ENCODE measurements at regions not wholly inside any gene's neighbourhood (a gene's known extent, or its start where the extent isn't known, plus 50 kb on each side); places are given as distances from the start of the nearest gene placed in this dataset.

DNA sequence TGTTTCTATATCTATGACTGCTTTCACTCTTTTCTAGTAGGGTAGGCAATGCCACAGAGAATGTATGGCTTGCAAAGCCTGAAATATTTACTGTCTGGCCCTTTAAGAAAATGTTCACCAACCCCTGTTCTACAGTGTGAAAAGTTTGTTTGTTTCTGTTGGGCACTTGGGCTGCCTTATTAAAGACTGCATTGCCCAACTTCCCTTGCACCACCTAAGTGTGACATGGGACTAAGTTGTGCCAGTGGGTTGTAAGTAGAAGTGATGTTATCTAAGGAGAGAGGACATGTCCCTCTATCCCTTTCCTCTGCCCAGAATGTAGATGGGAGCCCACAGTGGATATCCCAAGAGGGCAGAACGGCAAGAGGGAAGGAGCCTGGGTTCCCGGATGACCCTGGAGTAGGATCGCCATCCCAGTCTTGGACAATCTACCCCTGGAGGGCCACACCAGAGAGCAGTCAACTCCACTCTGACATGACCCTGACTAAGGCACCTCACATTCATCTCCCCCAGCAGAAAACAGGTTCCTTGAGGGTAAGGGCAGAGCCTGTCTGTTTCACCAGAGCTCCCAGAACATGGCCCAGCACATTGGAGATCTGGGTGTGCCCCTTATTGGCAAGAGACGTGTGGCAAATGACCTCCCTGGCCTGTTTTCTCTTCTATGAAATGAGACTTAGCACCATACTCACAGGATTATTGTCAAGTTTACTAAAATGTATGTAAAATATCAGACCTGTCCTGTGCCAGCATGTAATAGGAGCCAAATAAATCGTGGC lies 138.8 kb downstream of the SMAD6 start:
- Mint-ChIP-seq H3K27ac (ENCODE audit: unreplicated experiment) (peak overlapping the region; percentile 91), H3K4me3 (ENCODE audit: unreplicated experiment) (no peak overlapping the region), H3K36me3 (ENCODE audit: unreplicated experiment) (no peaks in the 10 kb centered on the region), H3K27me3 (ENCODE audit: unreplicated experiment) (no peaks in the 10 kb centered on the region), H3K4me1 (ENCODE audit: unreplicated experiment) (peaks cover 49% of the 10 kb centered on the region), H3K9me3 (ENCODE audit: unreplicated experiment) (no peaks in the 10 kb centered on the region)
- DNase-seq (ENCODE audit: extremely low spot score, unreplicated experiment), result no peak
- TF ChIP-seq, protein P1, sequence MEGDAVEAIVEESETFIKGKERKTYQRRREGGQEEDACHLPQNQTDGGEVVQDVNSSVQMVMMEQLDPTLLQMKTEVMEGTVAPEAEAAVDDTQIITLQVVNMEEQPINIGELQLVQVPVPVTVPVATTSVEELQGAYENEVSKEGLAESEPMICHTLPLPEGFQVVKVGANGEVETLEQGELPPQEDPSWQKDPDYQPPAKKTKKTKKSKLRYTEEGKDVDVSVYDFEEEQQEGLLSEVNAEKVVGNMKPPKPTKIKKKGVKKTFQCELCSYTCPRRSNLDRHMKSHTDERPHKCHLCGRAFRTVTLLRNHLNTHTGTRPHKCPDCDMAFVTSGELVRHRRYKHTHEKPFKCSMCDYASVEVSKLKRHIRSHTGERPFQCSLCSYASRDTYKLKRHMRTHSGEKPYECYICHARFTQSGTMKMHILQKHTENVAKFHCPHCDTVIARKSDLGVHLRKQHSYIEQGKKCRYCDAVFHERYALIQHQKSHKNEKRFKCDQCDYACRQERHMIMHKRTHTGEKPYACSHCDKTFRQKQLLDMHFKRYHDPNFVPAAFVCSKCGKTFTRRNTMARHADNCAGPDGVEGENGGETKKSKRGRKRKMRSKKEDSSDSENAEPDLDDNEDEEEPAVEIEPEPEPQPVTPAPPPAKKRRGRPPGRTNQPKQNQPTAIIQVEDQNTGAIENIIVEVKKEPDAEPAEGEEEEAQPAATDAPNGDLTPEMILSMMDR (IDR thresholded peaks at IDR 0.05), result no peak

DNA sequence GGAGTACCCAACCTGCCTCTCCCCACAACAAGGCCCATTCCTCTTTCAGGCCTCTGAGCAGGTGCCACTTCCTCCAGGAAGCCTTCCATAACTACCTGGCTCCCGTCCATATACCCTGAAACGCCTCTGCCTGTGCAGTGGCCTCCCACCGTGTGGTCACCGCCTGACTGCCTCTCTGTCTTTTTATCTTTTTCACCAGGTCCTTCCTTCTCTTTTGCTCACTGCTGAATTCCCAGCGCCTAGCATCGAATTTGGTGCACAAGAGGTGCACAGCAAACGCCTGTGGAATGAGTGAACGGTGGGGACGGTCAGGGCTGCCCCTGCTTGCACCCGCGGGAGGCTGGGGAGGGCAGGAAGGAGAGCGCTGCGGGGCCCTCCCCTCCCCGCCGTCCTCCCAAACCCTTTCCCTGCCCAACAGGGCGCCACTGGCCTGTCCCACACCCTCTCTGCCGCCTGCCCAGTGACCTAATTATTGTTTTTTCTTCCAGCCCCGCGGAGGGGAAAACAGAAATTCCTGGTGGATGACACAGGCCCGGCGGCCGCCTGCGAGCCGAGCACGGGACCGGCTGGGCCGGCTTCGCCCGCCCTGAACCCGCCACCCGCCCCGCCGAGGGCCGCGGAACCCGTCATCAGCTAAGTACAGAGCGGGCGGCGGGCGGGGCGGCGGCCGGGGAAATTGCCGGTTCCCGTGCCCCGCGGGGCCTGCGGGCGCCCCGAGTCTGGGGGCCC lies 140.1 kb downstream of the SMAD6 start:
- TF ChIP-seq, protein P1 (IDR thresholded peaks at IDR 0.05), result no peak
- Mint-ChIP-seq H3K36me3 (ENCODE audit: unreplicated experiment) (no peaks in the 10 kb centered on the region), H3K27ac (ENCODE audit: unreplicated experiment) (peak overlapping the region; percentile 91), H3K4me1 (ENCODE audit: unreplicated experiment) (peaks cover 49% of the 10 kb centered on the region), H3K9me3 (ENCODE audit: unreplicated experiment) (no peaks in the 10 kb centered on the region), H3K27me3 (ENCODE audit: unreplicated experiment) (no peaks in the 10 kb centered on the region), H3K4me3 (ENCODE audit: unreplicated experiment) (peak overlapping the region; percentile 58)
- DNase-seq (ENCODE audit: extremely low spot score, unreplicated experiment), result peak; percentile 98

DNA sequence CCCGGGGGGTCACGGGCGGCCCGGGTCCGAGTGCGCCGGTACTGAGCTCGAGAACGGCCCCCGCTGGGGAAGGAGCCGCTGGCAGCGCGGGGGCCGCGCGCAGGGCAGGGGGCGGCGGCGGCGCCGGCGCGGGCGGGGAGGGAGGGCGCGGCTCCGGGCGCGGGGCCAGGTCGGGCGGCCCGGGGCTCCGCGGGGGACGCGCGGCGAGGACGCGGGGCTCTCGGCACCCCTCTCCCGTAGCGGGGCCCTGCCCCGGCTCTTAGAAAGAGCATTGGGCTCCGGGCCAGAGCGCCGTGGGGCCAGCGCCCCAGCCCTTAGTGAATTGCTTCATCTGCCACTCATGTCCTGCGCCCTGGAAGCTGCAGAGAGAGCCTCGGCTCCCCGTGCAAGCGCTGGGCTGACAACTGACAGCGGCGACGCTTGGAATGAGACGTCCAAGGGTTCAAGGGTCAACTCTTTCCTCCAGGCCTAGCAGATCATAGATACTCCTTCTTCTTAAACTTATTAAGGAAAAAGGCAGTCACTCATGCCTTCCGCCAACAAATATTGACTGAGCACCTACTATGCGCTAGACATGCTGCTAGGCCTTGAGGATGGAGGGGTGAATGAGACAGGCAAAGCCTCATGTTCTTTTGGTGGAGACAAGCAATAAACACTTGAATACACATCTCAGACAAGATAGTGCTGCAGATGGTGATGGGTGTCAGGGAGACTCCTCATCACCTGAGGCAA lies 140.8 kb downstream of the SMAD6 start:
- peaks cover 49% of the 10 kb centered on the region for H3K4me1 Mint-ChIP-seq (ENCODE audit: unreplicated experiment)
- no peaks in the 10 kb centered on the region for H3K27me3 Mint-ChIP-seq (ENCODE audit: unreplicated experiment)
- peak; percentile 93 for DNase-seq (ENCODE audit: extremely low spot score, unreplicated experiment)
- H3K9me3 Mint-ChIP-seq (ENCODE audit: unreplicated experiment), result no peaks in the 10 kb centered on the region
- no peaks in the 10 kb centered on the region for H3K36me3 Mint-ChIP-seq (ENCODE audit: unreplicated experiment)
- peak overlapping the region; percentile 66 for H3K4me3 Mint-ChIP-seq (ENCODE audit: unreplicated experiment)
- H3K27ac Mint-ChIP-seq (ENCODE audit: unreplicated experiment), result peak overlapping the region; percentile 94
- TF ChIP-seq, protein P1 (IDR thresholded peaks at IDR 0.05), result no peak

DNA sequence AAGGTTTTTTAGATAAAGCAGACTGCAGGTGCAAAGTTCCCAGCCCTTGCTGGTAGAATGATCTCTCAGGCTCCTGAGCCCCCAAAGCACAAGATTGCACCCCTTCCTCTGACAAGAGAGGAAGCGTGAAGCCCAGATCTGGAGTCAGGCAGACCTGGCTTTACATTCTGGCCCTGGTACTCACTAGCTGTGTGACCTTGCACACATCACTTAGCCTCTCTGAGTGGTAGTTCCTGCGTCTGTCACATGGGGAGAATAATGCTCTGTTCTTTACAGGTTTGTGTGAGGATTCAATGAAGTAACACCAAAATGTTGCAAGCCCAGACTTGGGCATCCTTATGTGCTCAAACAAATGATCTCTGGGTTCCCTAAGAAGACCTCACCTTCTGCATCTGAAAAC lies 141.5 kb downstream of the SMAD6 start:
- Mint-ChIP-seq H3K9me3 (ENCODE audit: unreplicated experiment) (no peaks in the 10 kb centered on the region), H3K36me3 (ENCODE audit: unreplicated experiment) (no peaks in the 10 kb centered on the region), H3K27me3 (ENCODE audit: unreplicated experiment) (no peaks in the 10 kb centered on the region), H3K27ac (ENCODE audit: unreplicated experiment) (peak overlapping the region; percentile 94), H3K4me1 (ENCODE audit: unreplicated experiment) (peaks cover 51% of the 10 kb centered on the region), H3K4me3 (ENCODE audit: unreplicated experiment) (no peak overlapping the region)
- TF ChIP-seq, protein P1 (IDR thresholded peaks at IDR 0.05), result no peak
- DNase-seq (ENCODE audit: extremely low spot score, unreplicated experiment), result no peak
